Activated CD4-positive, alpha-beta T cell treated with anti-CD3 and anti-CD28 coated beads for 24 hours (primary cell): ENCODE measurements at regions not wholly inside any gene's neighbourhood (a gene's known extent, or its start where the extent isn't known, plus 50 kb on each side); places are given as distances from the start of the nearest gene placed in this dataset.
"Not testable (repeated sequence)": the region's sequence is repeated elsewhere in the genome, so short reads cannot be mapped to it uniquely, and the experiment has no call there.

Experiments used
- DNase-seq, 2 donors: peaks; one replicate each; pipeline ENCODE4 v3.0.0-alpha.2; 2020; ENCODE audit warnings: low read depth in 2 of 2

GRCh38 chr21:39082656-39083376 lies 100.4 kb downstream of the PSMG1 start:
- no peak for DNase-seq

- no peak for DNase-seq
Measured at GRCh38 chr21:39080366-39080765, 102.9 kb downstream of the PSMG1 start.

- DNase-seq = no peak
Measured at GRCh38 chr21:39079617-39080016, 103.6 kb downstream of the PSMG1 start.

DNA sequence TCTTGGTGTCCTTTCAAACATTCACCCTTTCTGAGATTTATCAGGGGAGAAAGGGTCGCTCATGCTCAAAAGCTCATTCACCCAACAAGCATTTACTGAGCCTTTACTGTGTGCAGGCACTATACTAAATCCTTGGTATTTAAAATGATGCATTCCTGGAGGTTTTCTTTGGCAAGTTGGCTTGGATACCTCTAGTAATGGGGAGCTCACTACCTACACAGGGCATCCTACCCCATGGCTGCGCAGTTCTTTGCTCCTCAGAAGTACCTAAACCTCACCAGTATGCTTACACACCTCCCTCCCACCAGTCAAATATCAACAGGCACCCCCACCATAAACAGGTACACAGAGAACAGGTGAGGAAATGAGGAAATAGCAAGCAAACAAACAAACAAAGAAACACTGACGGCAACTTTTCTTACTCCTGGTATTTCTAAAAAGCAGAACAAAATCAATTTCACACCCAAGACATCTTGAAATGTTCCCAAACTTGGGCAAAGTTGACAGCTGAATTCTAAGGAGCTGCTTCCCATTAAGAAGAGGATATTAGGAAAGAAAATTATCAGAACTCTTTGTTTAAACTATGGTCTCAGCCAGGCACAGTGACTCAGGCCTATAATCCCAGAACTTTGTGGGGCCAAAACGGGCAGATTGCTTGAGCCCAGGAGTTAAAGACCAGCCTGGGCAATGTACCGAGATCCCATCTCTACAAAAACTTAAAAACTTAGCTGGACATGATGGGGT lies 104.8 kb downstream of the PSMG1 start:
- no peak for DNase-seq

DNA sequence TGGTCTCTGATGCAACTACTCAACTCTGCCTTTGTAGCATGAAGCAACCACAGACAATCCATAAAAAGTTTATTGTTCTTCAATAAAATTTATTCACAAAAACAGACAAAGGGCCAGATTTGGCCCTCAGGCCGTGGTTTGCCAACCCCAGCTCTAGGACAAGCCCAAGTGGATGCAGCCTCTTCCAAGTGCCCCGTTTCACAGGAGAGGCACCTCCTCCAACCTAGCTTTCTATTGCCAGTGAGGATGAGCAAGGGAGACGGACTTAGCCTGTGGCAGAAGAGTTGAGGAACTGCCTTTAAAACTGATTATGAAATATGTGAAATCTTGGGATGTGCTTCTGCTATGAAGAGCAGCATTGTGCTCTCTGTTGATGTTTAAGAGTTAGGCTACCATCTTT lies 105.4 kb downstream of the PSMG1 start:
- no peak for DNase-seq

GRCh38 chr21:39074508-39074907 lies 108.7 kb downstream of the PSMG1 start:
- DNase-seq = no peak

DNA sequence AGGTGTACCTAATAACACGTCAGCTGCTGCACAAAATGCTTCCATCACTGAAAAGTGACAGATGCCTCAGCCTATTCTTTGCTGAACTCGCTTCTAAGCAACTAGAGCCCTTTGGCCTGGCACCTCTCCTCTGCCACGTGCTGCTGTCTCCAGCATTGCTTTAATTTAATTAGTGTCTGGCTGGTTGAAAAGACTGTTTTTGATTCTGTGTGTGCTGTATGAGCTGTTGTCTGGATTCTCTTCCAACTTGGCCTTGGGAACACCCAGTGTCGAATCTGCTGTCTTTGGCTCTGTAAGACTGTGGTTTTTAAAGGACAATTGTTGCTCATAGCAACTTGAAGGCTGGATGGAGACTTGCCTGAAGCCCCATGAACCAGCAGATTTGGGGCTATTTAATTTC lies 109.5 kb downstream of the PSMG1 start:
- no peak for DNase-seq

- no peak for DNase-seq
Measured at GRCh38 chr21:39073063-39073462, 110.2 kb downstream of the PSMG1 start.

GRCh38 chr21:39072468-39072867 lies 110.8 kb downstream of the PSMG1 start:
- no peak for DNase-seq

DNA sequence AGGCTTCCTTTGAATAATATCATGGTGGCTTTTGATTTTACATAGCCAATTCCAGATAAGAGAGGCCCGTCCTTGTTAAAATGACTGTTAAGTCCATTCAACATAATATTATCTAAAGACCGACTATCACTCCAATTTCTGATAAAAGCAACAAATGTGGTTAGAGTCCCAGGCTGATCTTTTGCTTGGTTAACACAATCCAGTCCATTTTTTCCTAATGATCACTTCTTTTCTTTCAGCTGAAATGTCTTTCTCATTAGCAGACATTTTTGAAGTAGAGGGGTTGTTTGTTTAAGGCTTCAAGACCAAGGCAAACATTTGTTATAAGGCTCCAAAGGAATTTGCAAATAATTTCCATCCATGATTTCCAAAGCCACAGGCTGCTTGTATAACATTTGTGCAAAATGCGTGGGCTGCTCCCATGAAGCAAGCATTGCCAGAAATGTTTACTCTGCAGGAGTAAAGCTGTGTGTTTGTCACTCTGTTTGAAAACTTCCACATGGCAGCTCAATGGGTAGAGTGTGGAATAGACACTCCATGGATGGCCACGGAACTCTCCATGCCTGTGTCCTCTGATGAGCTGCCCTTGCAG lies 111.5 kb downstream of the PSMG1 start:
- no peak for DNase-seq

- DNase-seq = not testable (repeated sequence)
Measured at GRCh38 chr21:39069856-39070255, 113.4 kb downstream of the PSMG1 start.

DNA sequence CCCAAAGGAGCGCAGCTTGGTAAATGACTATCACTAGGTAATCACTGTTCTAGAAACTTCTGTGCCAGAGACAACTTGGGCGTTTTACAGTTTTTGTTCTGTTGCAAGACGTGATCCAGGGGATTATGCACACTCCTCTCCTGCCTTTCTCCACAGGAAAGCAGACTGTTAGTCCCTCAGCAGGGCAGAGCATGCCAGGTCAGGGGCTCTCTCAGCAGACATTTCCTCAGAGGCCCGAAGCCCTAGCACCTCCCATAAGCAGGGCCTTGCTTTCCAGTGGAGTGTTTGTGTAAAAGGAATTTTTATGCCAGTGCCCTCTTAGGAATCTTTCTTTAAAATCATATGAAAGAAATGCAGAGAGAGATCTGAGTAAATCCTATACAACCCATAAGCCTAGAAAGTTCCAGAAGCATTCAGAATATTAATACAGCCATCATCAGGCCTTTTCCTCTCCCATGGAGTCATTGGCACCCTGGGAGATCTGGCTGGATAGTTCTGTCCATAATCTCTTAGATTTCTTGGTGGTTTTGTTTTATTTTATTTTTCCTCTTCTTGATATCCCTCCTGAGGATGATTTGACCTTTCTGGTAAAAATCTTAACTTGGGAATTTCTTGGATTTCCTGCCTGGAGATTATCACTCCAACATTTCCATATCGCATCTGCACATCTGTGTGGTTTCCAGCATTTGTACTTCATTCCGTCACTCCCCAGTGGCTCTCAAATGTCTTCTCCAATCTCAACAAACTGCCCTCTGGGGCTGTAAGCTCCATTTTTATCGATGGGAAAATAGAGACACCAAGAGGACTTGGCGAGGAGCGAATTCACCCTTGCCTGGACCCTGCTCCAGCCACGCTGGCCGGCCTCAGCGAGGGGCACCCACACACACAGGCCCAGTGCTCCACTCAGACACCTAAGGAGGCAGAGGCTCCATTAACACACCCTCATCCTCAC lies 116.1 kb downstream of the PSMG1 start:
- no peak for DNase-seq

- no peak for DNase-seq
Measured at GRCh38 chr21:39065917-39066316, 117.3 kb downstream of the PSMG1 start.

- DNase-seq = no peak
Measured at GRCh38 chr21:39064325-39065012, 118.8 kb downstream of the PSMG1 start.

DNA sequence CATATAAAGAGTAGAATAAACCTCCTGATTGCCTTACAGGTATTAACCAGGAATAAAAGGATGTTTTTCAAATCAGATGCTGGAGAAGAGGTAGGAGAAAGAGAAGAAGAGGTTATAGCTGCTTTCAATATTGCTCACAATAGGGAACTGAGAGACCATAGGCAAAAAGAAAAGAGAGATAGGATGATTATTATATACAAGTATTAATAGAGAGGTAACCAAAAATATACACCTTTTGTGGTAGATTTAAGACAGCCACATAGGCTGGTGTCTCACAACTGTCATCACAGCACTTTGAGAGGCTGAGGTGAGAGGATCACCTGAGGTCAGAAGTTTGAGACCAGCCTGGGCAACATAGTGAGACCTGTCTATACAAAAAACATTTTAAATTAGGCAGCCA lies 119.7 kb downstream of the PSMG1 start:
- DNase-seq = no peak

GRCh38 chr21:39062196-39062595 lies 121.1 kb downstream of the PSMG1 start:
- DNase-seq = no peak

DNA sequence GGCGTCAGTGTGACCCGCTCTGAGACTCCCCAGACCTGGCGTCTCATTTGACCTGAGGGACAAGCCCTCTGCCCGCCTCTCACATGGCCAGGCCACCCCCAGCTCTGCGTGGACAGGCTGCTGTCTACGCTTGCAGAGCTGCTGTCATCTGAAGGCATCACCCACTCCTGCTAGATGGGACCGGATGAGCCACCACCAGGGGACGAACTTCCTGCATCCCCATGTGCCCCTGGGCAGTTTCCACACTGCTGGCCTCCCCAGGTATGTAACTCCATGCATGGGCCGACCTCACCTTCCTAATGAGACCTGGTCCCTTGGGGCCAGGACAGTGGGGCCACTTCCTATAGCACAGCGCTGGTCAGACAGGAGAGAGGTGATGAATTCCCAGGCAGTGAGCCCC lies 121.5 kb downstream of the PSMG1 start:
- DNase-seq = no peak

DNA sequence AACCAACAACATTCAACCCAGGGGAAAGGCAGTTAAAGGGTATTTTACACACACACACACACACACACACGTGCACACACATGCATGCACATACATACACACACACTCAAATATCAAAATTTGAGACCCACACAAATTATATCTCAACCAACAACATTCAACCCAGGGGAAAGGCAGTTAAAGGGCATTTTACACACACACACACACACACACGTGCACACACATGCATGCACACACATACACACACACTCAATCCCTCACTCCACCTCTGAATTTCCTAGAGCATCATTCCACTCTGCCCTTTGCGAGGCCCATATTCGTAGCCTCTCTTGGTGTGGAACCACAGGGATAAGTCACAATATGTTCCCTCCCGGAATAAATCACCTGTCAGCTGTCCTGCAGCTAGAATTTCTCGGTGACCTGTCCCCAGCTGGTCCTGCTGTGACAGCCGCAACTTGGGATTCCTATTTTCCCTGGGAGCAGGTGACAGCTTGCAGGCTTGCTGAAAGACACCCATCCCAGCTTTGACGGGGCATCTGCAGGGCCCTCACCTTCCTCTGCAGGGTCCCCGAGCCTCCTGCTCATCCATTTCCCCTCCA lies 122.7 kb downstream of the PSMG1 start:
- DNase-seq = no peak

GRCh38 chr21:39057121-39057520 lies 126.1 kb downstream of the PSMG1 start:
- DNase-seq = no peak

DNA sequence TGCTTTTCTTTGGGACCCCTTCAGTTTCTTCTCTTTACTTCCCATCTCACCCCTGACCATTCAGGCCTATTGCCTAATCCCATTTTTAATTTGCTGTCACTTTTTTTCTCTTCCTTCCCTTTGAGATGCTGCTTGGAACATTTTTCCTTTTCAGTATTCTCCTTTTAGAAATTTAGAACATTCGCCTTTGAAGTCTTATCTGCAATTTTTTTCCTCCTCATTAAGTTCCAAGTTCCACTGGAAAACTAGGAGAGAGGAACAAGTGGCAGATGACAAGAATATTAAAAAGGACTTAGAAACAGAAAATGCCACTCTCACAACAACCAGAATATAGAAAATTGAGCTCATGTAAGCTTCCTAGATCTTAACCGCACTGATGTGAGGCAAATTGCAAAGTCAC lies 126.6 kb downstream of the PSMG1 start:
- no peak for DNase-seq
